ENCODE measurements at regions not wholly inside any gene's neighbourhood (a gene's known extent, or its start where the extent isn't known, plus 50 kb on each side); places are given as distances from the start of the nearest gene placed in this dataset.

GRCh38 chr1:90607736-90608135 lies 109.4 kb downstream of the BARHL2 start:
- no peaks in the 10 kb centered on the region for H3K9me3 Mint-ChIP-seq
- H3K4me1 Mint-ChIP-seq: no peaks in the 10 kb centered on the region
- no peak for DNase-seq
- Histone ChIP-seq H3K4me3 (ENCODE audit: low read length) (no peak overlapping the region), H3K9me3 (ENCODE audit: control insufficient read depth, insufficient read depth, low read length) (no peaks in the 10 kb centered on the region), H3K27ac (ENCODE audit: low read length) (no peak overlapping the region), H3K27me3 (ENCODE audit: control insufficient read depth, insufficient read depth, low read length) (no peaks in the 10 kb centered on the region), H3K4me1 (ENCODE audit: control insufficient read depth, insufficient read depth, low read length) (no peaks in the 10 kb centered on the region), H3K36me3 (ENCODE audit: control insufficient read depth, insufficient read depth, low read length) (no peaks in the 10 kb centered on the region)
- H3K27me3 Mint-ChIP-seq (ENCODE audit: low read depth in 2 of 2): peaks cover 8 to 13% of the 10 kb centered on the region in 2 donors
- ATAC-seq: no peak
- no peaks in the 10 kb centered on the region for H3K36me3 Mint-ChIP-seq
- intact Hi-C loops (cut with micrococcal nuclease): no loop called here
- 94% methylated on average over 4 of the region's 4 CpGs for WGBS (ENCODE audit: insufficient coverage)
- H3K4me3 Mint-ChIP-seq: no peak overlapping the region
- no peak overlapping the region for H3K27ac Mint-ChIP-seq
- TF ChIP-seq CTCF (IDR thresholded peaks at IDR 0.05): no peak

GRCh38 chr1:90605070-90605469 lies 112.0 kb downstream of the BARHL2 start:
- ATAC-seq: no peak
- Histone ChIP-seq H3K27me3 (ENCODE audit: control insufficient read depth, insufficient read depth, low read length) (no peaks in the 10 kb centered on the region), H3K4me1 (ENCODE audit: control insufficient read depth, insufficient read depth, low read length) (no peaks in the 10 kb centered on the region), H3K4me3 (ENCODE audit: low read length) (no peak overlapping the region), H3K36me3 (ENCODE audit: control insufficient read depth, insufficient read depth, low read length) (no peaks in the 10 kb centered on the region), H3K27ac (ENCODE audit: low read length) (no peak overlapping the region), H3K9me3 (ENCODE audit: control insufficient read depth, insufficient read depth, low read length) (no peaks in the 10 kb centered on the region)
- WGBS (ENCODE audit: insufficient coverage): 67% methylated on average over 1 of the region's 1 CpG
- Mint-ChIP-seq H3K27me3 (ENCODE audit: low read depth in 2 of 2) (peaks cover 6 to 15% of the 10 kb centered on the region in 2 donors), H3K27ac (no peak overlapping the region), H3K9me3 (no peaks in the 10 kb centered on the region), H3K4me1 (no peaks in the 10 kb centered on the region), H3K36me3 (no peaks in the 10 kb centered on the region), H3K4me3 (no peak overlapping the region)
- intact Hi-C loops (cut with micrococcal nuclease): no loop called here
- DNase-seq: no peak
- TF ChIP-seq CTCF (IDR thresholded peaks at IDR 0.05): no peak

- Histone ChIP-seq H3K27me3 (ENCODE audit: control insufficient read depth, insufficient read depth, low read length) (no peaks in the 10 kb centered on the region), H3K27ac (ENCODE audit: low read length) (no peak overlapping the region), H3K4me1 (ENCODE audit: control insufficient read depth, insufficient read depth, low read length) (no peaks in the 10 kb centered on the region), H3K36me3 (ENCODE audit: control insufficient read depth, insufficient read depth, low read length) (no peaks in the 10 kb centered on the region), H3K4me3 (ENCODE audit: low read length) (no peak overlapping the region), H3K9me3 (ENCODE audit: control insufficient read depth, insufficient read depth, low read length) (peaks cover 7% of the 10 kb centered on the region)
- Mint-ChIP-seq H3K4me3 (no peak overlapping the region), H3K27me3 (ENCODE audit: low read depth in 2 of 2) (peaks cover 6 to 26% of the 10 kb centered on the region in 2 donors), H3K9me3 (peaks cover 5 to 11% of the 10 kb centered on the region in 2 donors), H3K27ac (no peak overlapping the region), H3K36me3 (peaks cover 11% of the 10 kb centered on the region), H3K4me1 (no peaks in the 10 kb centered on the region)
- no peak for TF ChIP-seq CTCF (IDR thresholded peaks at IDR 0.05)
- ATAC-seq (no peak), DNase-seq (no peak)
- intact Hi-C loops (cut with micrococcal nuclease): no loop called here
These were observed 123.8 kb downstream of the BARHL2 start for GRCh38 chr1:90593312-90593711.

GRCh38 chr1:90591970-90592356 lies 125.1 kb downstream of the BARHL2 start:
- no peak overlapping the region for H3K27ac ChIP-seq (ENCODE audit: low read length)
- peaks cover 11% of the 10 kb centered on the region for H3K36me3 Mint-ChIP-seq
- intact Hi-C loops (cut with micrococcal nuclease): no loop called here
- no peaks in the 10 kb centered on the region for H3K4me1 Mint-ChIP-seq
- H3K9me3 ChIP-seq (ENCODE audit: control insufficient read depth, insufficient read depth, low read length): peaks cover 2% of the 10 kb centered on the region
- H3K27me3 Mint-ChIP-seq (ENCODE audit: low read depth in 2 of 2): peaks cover 6 to 31% of the 10 kb centered on the region in 2 donors
- no peaks in the 10 kb centered on the region for H3K27me3 ChIP-seq (ENCODE audit: control insufficient read depth, insufficient read depth, low read length)
- H3K4me3 Mint-ChIP-seq: no peak overlapping the region
- H3K4me1 ChIP-seq (ENCODE audit: control insufficient read depth, insufficient read depth, low read length): no peaks in the 10 kb centered on the region
- no peaks in the 10 kb centered on the region for H3K36me3 ChIP-seq (ENCODE audit: control insufficient read depth, insufficient read depth, low read length)
- peaks cover 3 to 11% of the 10 kb centered on the region in 2 donors for H3K9me3 Mint-ChIP-seq
- WGBS (ENCODE audit: insufficient coverage): 71% methylated on average over 10 of the region's 10 CpGs
- DNase-seq (no peak), ATAC-seq (no peak)
- no peak overlapping the region for H3K27ac Mint-ChIP-seq
- no peak for TF ChIP-seq CTCF (IDR thresholded peaks at IDR 0.05)
- H3K4me3 ChIP-seq (ENCODE audit: low read length): no peak overlapping the region

All from natural killer cell (primary cell).